ENCODE measurements at regions not wholly inside any gene's neighbourhood (a gene's known extent, or its start where the extent isn't known, plus 50 kb on each side); places are given as distances from the start of the nearest gene placed in this dataset.

DNA sequence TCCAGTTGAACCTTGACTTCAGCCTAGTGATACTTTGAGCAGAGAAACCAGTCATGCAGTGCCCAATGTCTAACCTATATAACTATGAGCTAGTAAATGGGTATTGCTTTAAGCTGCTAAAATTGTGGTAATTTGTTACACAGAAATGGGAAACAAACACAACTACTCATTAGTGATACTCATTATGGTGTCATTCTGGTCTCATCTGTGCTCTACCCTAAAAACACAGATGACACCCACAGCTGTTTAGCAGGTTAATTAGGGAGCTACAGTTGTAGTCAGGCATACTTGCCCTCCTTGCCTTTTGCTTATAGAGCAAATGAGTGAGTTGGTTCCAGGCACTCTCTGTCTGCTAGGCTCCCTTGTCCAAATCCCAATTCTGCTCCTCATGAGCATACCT is 50.0 kb upstream of the ATF7IP start:
- Mint-ChIP-seq H3K27ac (no peak overlapping the region), H3K9me3 (ENCODE audit: low read depth) (peaks cover 5% of the 10 kb centered on the region), H3K27me3 (no peaks in the 10 kb centered on the region), H3K36me3 (ENCODE audit: insufficient read depth) (peaks cover 2% of the 10 kb centered on the region), H3K4me3 (ENCODE audit: low read depth) (no peak overlapping the region), H3K4me1 (ENCODE audit: low read depth) (no peaks in the 10 kb centered on the region)
- TF ChIP-seq, protein P1, sequence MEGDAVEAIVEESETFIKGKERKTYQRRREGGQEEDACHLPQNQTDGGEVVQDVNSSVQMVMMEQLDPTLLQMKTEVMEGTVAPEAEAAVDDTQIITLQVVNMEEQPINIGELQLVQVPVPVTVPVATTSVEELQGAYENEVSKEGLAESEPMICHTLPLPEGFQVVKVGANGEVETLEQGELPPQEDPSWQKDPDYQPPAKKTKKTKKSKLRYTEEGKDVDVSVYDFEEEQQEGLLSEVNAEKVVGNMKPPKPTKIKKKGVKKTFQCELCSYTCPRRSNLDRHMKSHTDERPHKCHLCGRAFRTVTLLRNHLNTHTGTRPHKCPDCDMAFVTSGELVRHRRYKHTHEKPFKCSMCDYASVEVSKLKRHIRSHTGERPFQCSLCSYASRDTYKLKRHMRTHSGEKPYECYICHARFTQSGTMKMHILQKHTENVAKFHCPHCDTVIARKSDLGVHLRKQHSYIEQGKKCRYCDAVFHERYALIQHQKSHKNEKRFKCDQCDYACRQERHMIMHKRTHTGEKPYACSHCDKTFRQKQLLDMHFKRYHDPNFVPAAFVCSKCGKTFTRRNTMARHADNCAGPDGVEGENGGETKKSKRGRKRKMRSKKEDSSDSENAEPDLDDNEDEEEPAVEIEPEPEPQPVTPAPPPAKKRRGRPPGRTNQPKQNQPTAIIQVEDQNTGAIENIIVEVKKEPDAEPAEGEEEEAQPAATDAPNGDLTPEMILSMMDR (IDR thresholded peaks at IDR 0.05; ENCODE audit: unreplicated experiment) = no peak
- DNase-seq (ENCODE audit: low spot score, unreplicated experiment) = no peak

All from progenitor cell of endocrine pancreas (in vitro differentiated cells).